ENCODE measurements at regions not wholly inside any gene's neighbourhood (a gene's known extent, or its start where the extent isn't known, plus 50 kb on each side); places are given as distances from the start of the nearest gene placed in this dataset.
"Not testable (repeated sequence)": the region's sequence is repeated elsewhere in the genome, so short reads cannot be mapped to it uniquely, and the experiment has no call there.

GRCh38 chr17:14581186-14581830, 280.4 kb downstream of the HS3ST3B1 start:
- 96% methylated on average over 10 of the region's 10 CpGs for WGBS
- DNase-seq (ENCODE audit: low read depth in 6 of 9, low spot score in 9 of 9): no peak
- Histone ChIP-seq H3K9me3 (ENCODE audit: control insufficient read depth in 2 of 2, insufficient read depth in 1 of 2, low read length in 1 of 2) (no peaks in the 10 kb centered on the region), H3K4me1 (ENCODE audit: control insufficient read depth in 2 of 2, insufficient read depth in 2 of 2, low read length in 2 of 2) (no peaks in the 10 kb centered on the region), H3K27me3 (ENCODE audit: control insufficient read depth in 2 of 2, insufficient read depth in 1 of 2, low read length in 1 of 2) (no peaks in the 10 kb centered on the region), H3K36me3 (ENCODE audit: control insufficient read depth in 2 of 2, insufficient read depth in 2 of 2, low read length in 1 of 2) (no peaks in the 10 kb centered on the region), H3K27ac (ENCODE audit: low read depth in 1 of 2, low read length in 1 of 2) (no peak overlapping the region), H3K4me3 (ENCODE audit: low read length in 2 of 2) (no peak overlapping the region)

DNA sequence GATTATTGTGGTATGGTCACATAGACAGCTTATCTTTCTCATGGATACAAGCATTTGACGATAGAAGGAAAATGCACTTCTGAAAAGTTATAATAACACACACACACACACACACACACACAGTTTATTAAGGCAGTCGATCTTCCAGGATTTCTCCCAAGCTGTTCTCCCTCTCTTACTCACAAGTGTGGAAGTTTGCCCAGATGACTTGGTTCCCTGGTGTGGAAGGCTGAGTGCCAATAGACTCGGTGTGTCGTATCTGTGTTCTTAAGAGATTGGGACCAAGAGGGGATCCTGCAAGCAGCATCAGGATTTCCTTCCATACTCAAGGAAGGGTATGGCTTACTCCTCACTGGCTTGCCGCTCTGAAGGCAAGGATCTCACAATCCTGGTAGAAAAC, 279.6 kb downstream of the HS3ST3B1 start:
- H3K9me3 ChIP-seq (ENCODE audit: control insufficient read depth in 2 of 2, insufficient read depth in 1 of 2, low read length in 1 of 2): no peaks in the 10 kb centered on the region
- WGBS: 96% methylated on average over 5 of the region's 5 CpGs
- no peaks in the 10 kb centered on the region for H3K4me1 ChIP-seq (ENCODE audit: control insufficient read depth in 2 of 2, insufficient read depth in 2 of 2, low read length in 2 of 2)
- no peak for DNase-seq (ENCODE audit: low read depth in 6 of 9, low spot score in 9 of 9)
- no peaks in the 10 kb centered on the region for H3K36me3 ChIP-seq (ENCODE audit: control insufficient read depth in 2 of 2, insufficient read depth in 2 of 2, low read length in 1 of 2)
- H3K4me3 ChIP-seq (ENCODE audit: low read length in 2 of 2): no peak overlapping the region
- no peak overlapping the region for H3K27ac ChIP-seq (ENCODE audit: low read depth in 1 of 2, low read length in 1 of 2)
- H3K27me3 ChIP-seq (ENCODE audit: control insufficient read depth in 2 of 2, insufficient read depth in 1 of 2, low read length in 1 of 2): no peaks in the 10 kb centered on the region

DNA sequence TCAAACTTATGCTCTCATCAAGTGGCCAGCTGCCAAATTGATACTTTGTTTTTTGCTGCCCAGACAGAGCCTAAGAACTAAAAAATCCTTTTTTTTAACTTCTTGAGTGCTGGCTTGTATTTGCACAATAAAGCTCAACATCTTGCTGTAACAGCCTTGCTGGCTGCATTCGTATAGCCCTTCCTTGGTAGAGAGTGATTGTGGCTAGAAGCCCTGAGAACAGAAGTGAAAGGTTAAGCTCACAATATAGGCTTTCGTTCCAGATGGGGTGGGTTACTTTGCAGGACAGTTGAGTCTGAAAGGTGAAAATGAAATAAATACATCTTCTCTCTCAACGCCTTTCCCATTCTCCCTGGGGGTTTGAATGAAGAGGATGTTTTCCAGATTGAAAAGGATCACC, 278.8 kb downstream of the HS3ST3B1 start:
- no peaks in the 10 kb centered on the region for H3K36me3 ChIP-seq (ENCODE audit: control insufficient read depth in 2 of 2, insufficient read depth in 2 of 2, low read length in 1 of 2)
- no peaks in the 10 kb centered on the region for H3K9me3 ChIP-seq (ENCODE audit: control insufficient read depth in 2 of 2, insufficient read depth in 1 of 2, low read length in 1 of 2)
- no peak overlapping the region for H3K4me3 ChIP-seq (ENCODE audit: low read length in 2 of 2)
- no peak for DNase-seq (ENCODE audit: low read depth in 6 of 9, low spot score in 9 of 9)
- WGBS: 95% methylated on average over 3 of the region's 3 CpGs
- no peaks in the 10 kb centered on the region for H3K4me1 ChIP-seq (ENCODE audit: control insufficient read depth in 2 of 2, insufficient read depth in 2 of 2, low read length in 2 of 2)
- H3K27ac ChIP-seq (ENCODE audit: low read depth in 1 of 2, low read length in 1 of 2): no peak overlapping the region
- no peaks in the 10 kb centered on the region for H3K27me3 ChIP-seq (ENCODE audit: control insufficient read depth in 2 of 2, insufficient read depth in 1 of 2, low read length in 1 of 2)

DNA sequence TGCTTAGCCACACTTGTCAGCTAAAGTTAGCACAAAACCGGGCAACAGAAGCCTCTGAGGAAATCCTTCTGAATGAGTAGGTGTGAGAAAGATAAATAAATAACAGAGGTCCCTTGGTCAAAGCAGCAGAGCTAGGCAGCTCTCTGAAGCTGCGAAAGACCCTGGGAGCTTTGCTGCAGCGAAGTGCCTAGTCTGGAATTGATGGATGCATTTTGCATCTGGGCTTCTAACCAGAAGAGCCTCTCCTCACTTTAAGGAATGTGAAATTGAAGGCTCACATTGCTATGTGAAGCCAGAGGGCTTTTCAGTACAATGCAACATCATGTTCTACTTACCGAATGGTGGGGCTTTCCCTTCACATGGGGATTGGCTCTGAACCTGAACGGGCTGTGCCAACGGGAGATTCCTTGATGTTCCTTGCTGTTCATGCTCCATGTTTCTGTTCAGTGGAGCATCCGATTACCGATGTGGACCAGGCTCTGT, 274.6 kb downstream of the HS3ST3B1 start:
- no peaks in the 10 kb centered on the region for H3K36me3 ChIP-seq (ENCODE audit: control insufficient read depth in 2 of 2, insufficient read depth in 2 of 2, low read length in 1 of 2)
- no peak for DNase-seq (ENCODE audit: low read depth in 6 of 9, low spot score in 9 of 9)
- no peaks in the 10 kb centered on the region for H3K9me3 ChIP-seq (ENCODE audit: control insufficient read depth in 2 of 2, insufficient read depth in 1 of 2, low read length in 1 of 2)
- 87% methylated on average over 8 of the region's 8 CpGs for WGBS
- H3K4me1 ChIP-seq (ENCODE audit: control insufficient read depth in 2 of 2, insufficient read depth in 2 of 2, low read length in 2 of 2): no peaks in the 10 kb centered on the region
- no peak overlapping the region for H3K27ac ChIP-seq (ENCODE audit: low read depth in 1 of 2, low read length in 1 of 2)
- H3K4me3 ChIP-seq (ENCODE audit: low read length in 2 of 2): no peak overlapping the region
- no peaks in the 10 kb centered on the region for H3K27me3 ChIP-seq (ENCODE audit: control insufficient read depth in 2 of 2, insufficient read depth in 1 of 2, low read length in 1 of 2)

DNA sequence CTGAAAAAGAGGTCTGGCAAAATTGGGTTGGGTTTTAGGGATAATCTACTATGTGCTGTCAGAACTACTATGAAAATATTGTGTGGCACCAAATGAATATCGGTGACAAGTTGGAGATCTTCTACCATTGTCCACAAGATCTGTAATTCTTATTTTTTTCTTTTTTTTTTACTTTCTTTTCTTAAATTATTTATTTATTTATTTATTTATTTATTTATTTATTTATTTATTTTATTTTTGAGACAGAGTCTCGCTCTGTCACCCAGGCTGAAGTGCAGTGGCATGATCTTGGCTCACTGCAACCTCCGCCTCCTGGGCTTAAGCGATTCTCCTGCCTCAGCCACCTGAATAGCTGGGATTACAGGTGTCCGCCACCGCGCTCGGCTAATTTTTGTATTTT, 259.4 kb downstream of the HS3ST3B1 start:
- not testable (repeated sequence) for H3K27me3 ChIP-seq (ENCODE audit: control insufficient read depth in 2 of 2, insufficient read depth in 1 of 2, low read length in 1 of 2); H3K9me3 ChIP-seq (ENCODE audit: control insufficient read depth in 2 of 2, insufficient read depth in 1 of 2, low read length in 1 of 2); H3K4me3 ChIP-seq (ENCODE audit: low read length in 2 of 2); DNase-seq (ENCODE audit: low read depth in 6 of 9, low spot score in 9 of 9); H3K36me3 ChIP-seq (ENCODE audit: control insufficient read depth in 2 of 2, insufficient read depth in 2 of 2, low read length in 1 of 2)
- Histone ChIP-seq H3K27ac (ENCODE audit: low read depth in 1 of 2, low read length in 1 of 2) (peak overlapping the region in 1 of 2 donors; percentile 78), H3K4me1 (ENCODE audit: control insufficient read depth in 2 of 2, insufficient read depth in 2 of 2, low read length in 2 of 2) (peaks cover 9 to 10% of the 10 kb centered on the region in 2 donors)
- 86% methylated on average over 8 of the region's 8 CpGs for WGBS

DNA sequence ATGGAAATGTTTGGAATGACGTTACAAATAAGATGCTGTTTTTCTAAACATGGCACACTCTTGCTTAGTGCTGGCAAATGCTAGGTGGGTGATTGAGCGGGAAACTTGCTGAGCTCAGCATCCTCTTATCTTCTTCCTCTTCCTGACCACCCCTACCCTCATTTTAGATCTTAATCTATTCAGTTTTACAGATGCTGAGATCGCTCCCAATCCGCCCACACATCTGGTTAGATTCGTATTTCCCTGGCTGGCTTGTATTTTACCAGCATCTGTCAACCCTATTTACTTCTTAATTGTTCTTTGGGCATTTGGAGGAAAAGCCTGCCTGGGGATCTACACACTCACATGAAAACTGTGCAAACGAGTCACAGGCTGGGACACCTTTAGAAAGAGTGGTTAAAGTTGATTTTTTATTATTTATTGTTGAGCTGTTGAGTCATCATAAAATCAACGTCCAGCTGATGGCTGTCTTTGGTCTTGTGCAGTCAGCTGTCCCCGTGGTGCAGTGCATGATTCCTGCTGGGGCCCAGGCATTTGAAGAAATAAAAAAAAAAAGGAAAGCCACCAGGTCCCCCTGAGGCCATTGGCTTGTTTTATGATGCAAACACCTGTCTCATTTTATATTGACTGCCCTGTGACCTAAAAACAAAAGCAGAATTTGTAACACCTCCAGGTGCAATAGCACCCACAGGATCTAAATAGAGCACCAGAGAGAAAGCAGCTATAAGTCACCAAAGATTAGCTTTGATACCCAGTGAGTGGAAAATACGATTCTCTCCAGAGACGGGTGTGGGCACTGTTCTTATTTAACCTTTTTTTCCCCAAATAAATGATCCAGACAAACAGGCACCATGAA, 258.6 kb downstream of the HS3ST3B1 start:
- peak overlapping the region; percentile 77 to 78 for H3K27ac ChIP-seq (ENCODE audit: low read depth in 1 of 2, low read length in 1 of 2)
- 10% methylated on average over 10 of the region's 10 CpGs for WGBS
- peak in 6 of 9 donors; percentile 44 to 81 (median 48) for DNase-seq (ENCODE audit: low read depth in 6 of 9, low spot score in 9 of 9)
- H3K4me1 ChIP-seq (ENCODE audit: control insufficient read depth in 2 of 2, insufficient read depth in 2 of 2, low read length in 2 of 2): peaks cover 9 to 10% of the 10 kb centered on the region in 2 donors
- H3K36me3 ChIP-seq (ENCODE audit: control insufficient read depth in 2 of 2, insufficient read depth in 2 of 2, low read length in 1 of 2): no peaks in the 10 kb centered on the region
- no peaks in the 10 kb centered on the region for H3K27me3 ChIP-seq (ENCODE audit: control insufficient read depth in 2 of 2, insufficient read depth in 1 of 2, low read length in 1 of 2)
- H3K4me3 ChIP-seq (ENCODE audit: low read length in 2 of 2): no peak overlapping the region
- no peaks in the 10 kb centered on the region for H3K9me3 ChIP-seq (ENCODE audit: control insufficient read depth in 2 of 2, insufficient read depth in 1 of 2, low read length in 1 of 2)

DNA sequence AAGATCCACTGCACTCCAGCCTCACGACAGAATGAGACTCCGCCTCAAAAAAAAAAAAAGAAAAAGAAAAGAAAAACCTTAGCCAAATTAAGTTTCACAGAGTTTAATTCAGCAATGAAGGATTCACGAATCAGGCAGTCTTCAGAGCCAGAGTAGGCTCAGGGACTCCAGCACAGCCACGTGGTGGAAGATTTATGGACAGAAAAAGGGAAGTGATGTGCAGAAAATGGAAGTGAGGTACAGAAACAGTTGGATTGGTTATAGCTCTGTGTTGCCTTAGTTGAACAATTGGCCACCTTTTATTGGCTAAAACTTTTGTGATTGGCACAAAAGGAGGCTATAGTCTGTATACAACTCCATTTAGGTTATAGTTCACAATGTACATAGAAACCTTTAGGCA, 256.6 kb downstream of the HS3ST3B1 start:
- DNase-seq (ENCODE audit: low read depth in 6 of 9, low spot score in 9 of 9): no peak
- no peaks in the 10 kb centered on the region for H3K36me3 ChIP-seq (ENCODE audit: control insufficient read depth in 2 of 2, insufficient read depth in 2 of 2, low read length in 1 of 2)
- H3K9me3 ChIP-seq (ENCODE audit: control insufficient read depth in 2 of 2, insufficient read depth in 1 of 2, low read length in 1 of 2): peaks cover 0 to under 1% of the 10 kb centered on the region in 2 donors
- no peak overlapping the region for H3K4me3 ChIP-seq (ENCODE audit: low read length in 2 of 2)
- no peak overlapping the region for H3K27ac ChIP-seq (ENCODE audit: low read depth in 1 of 2, low read length in 1 of 2)
- H3K27me3 ChIP-seq (ENCODE audit: control insufficient read depth in 2 of 2, insufficient read depth in 1 of 2, low read length in 1 of 2): no peaks in the 10 kb centered on the region
- H3K4me1 ChIP-seq (ENCODE audit: control insufficient read depth in 2 of 2, insufficient read depth in 2 of 2, low read length in 2 of 2): peaks cover 12 to 17% of the 10 kb centered on the region in 2 donors
- WGBS: 51% methylated on average over 4 of the region's 4 CpGs

DNA sequence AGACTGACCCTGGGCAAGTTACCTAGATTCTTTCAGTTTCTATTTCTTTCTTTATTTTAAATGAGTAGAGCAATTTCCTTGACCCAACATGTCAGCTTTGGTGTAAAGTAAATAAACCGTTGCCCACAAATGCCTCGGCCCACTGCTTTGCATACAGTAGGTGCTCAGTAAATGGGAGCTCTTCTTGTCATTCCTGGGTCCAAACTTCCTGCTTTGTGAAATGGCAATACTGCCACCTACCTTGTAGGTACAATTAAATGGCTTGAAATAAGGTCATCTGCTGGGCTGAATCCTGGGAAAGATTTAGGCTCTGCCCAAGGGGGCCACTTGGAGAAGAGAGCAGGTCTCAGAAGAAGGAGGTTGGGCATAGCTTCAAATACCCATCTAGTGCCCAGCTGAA, 253.0 kb downstream of the HS3ST3B1 start:
- H3K4me3 ChIP-seq (ENCODE audit: low read length in 2 of 2): no peak overlapping the region
- over 99% methylated on average over 2 of the region's 2 CpGs for WGBS
- peaks cover 1 to 2% of the 10 kb centered on the region in 2 donors for H3K9me3 ChIP-seq (ENCODE audit: control insufficient read depth in 2 of 2, insufficient read depth in 1 of 2, low read length in 1 of 2)
- no peak for DNase-seq (ENCODE audit: low read depth in 6 of 9, low spot score in 9 of 9)
- no peaks in the 10 kb centered on the region for H3K27me3 ChIP-seq (ENCODE audit: control insufficient read depth in 2 of 2, insufficient read depth in 1 of 2, low read length in 1 of 2)
- H3K27ac ChIP-seq (ENCODE audit: low read depth in 1 of 2, low read length in 1 of 2): no peak overlapping the region
- no peaks in the 10 kb centered on the region for H3K36me3 ChIP-seq (ENCODE audit: control insufficient read depth in 2 of 2, insufficient read depth in 2 of 2, low read length in 1 of 2)
- H3K4me1 ChIP-seq (ENCODE audit: control insufficient read depth in 2 of 2, insufficient read depth in 2 of 2, low read length in 2 of 2): peaks cover 19 to 25% of the 10 kb centered on the region in 2 donors

- H3K9me3 ChIP-seq (ENCODE audit: control insufficient read depth in 2 of 2, insufficient read depth in 1 of 2, low read length in 1 of 2): peaks cover 1 to 2% of the 10 kb centered on the region in 2 donors
- peaks cover 19 to 25% of the 10 kb centered on the region in 2 donors for H3K4me1 ChIP-seq (ENCODE audit: control insufficient read depth in 2 of 2, insufficient read depth in 2 of 2, low read length in 2 of 2)
- H3K36me3 ChIP-seq (ENCODE audit: control insufficient read depth in 2 of 2, insufficient read depth in 2 of 2, low read length in 1 of 2): no peaks in the 10 kb centered on the region
- no peak overlapping the region for H3K4me3 ChIP-seq (ENCODE audit: low read length in 2 of 2)
- 94% methylated on average over 7 of the region's 7 CpGs for WGBS
- H3K27me3 ChIP-seq (ENCODE audit: control insufficient read depth in 2 of 2, insufficient read depth in 1 of 2, low read length in 1 of 2): no peaks in the 10 kb centered on the region
- DNase-seq (ENCODE audit: low read depth in 6 of 9, low spot score in 9 of 9): no peak
- H3K27ac ChIP-seq (ENCODE audit: low read depth in 1 of 2, low read length in 1 of 2): no peak overlapping the region
Observed at GRCh38 chr17:14552306-14552705, 251.4 kb downstream of the HS3ST3B1 start.

Measured in thymus (tissue), 11 donors.